Ovary (tissue), 7 donors: ENCODE measurements at regions not wholly inside any gene's neighbourhood (a gene's known extent, or its start where the extent isn't known, plus 50 kb on each side); places are given as distances from the start of the nearest gene placed in this dataset.

Source experiments
- DNase-seq, 5 donors: peaks; one replicate each; pipeline ENCODE4 v3.0.0-alpha.2; 2019 to 2020
- H3K27ac ChIP-seq, 2 donors: fragments of 200-600 bp; one replicate each; pipeline versions ENCODE4 v1.5.1 to v1.8.0; 2019 to 2022
- H3K27me3 ChIP-seq: fragments of 200-600 bp; one replicate; pipeline ENCODE4 v1.8.0; 2022
- H3K36me3 ChIP-seq: fragments of 200-600 bp; sonication (generic); one replicate; pipeline ENCODE4 v1.5.1; 2019
- H3K4me1 ChIP-seq: one replicate; pipeline ENCODE4 v1.8.1; 2013; ENCODE audit warnings: mild to moderate bottlenecking, moderate library complexity; ENCODE audit not compliant: insufficient read depth
- H3K4me3 ChIP-seq: fragments of 200-600 bp; sonication (generic); one replicate; pipeline ENCODE4 v1.5.1; 2017
- H3K9me3 ChIP-seq, 2 donors: fragments of 200-600 bp in 1 of 2; sonication (generic) in 1 of 2; one replicate each; pipeline versions ENCODE4 v1.5.1 to v1.8.1; 2013 to 2019; ENCODE audit warnings: mild to moderate bottlenecking in 1 of 2, moderate library complexity in 1 of 2
- CTCF ChIP-seq, 3 donors: fragments of 450-650 bp in 2 of 3; fragments of 200-600 bp in 1 of 3; IDR thresholded peaks; one replicate each; pipeline versions ENCODE4 v1.5.1 to v1.8.0; 2016 to 2022; ENCODE audit warnings: antibody characterized with exemption in 3 of 3, mild to moderate bottlenecking in 1 of 3
- EP300 ChIP-seq: sonication (generic); formaldehyde crosslinking; IDR thresholded peaks from one replicate; pipeline ENCODE4 v1.6.1; 2017; ENCODE audit warnings: antibody characterized with exemption
- POLR2A ChIP-seq: fragments of 450-650 bp; IDR thresholded peaks from one replicate; pipeline ENCODE4 v1.6.1; 2017; ENCODE audit warnings: antibody characterized with exemption, mild to moderate bottlenecking, moderate library complexity
- WGBS, 3 donors: extraction: QIAGEN DNeasy Blood & Tissue Kit in 1 of 3; methylation state at CpG; one replicate each; pipeline versions ENCODE4 v1.1.5 to v1.1.7; 2013 to 2017; 5-methylcytosine and 5-hydroxymethylcytosine counted together
- intact Hi-C, 4 donors: fragments of 100-400 bp; cut with DNase I; formaldehyde crosslinking; loops; one replicate each; pipeline versions ENCODE4 v1.11.0 to v1.15.1; 2022 to 2023
- donor health status: DM: no; HTN: no; CAD: no; lungs with moderate emphysema.
- donor health status: DM: no; HTN: no; CAD: no.
- donor health status: Bipolar disorder and iron deficiency.
- donor health status: DM: no; HTN: no; CAD: no.
- donor health status: DM: yes; HTN: yes; CAD: no.

GRCh38 chr2:6518361-6518760 lies 347.3 kb downstream of the CMPK2 start:
- H3K9me3 ChIP-seq = no peaks in the 10 kb centered on the region
- intact Hi-C loops = no loop called here
- no peaks in the 10 kb centered on the region for H3K4me1 ChIP-seq
- no peak for DNase-seq
- 44 to 74% (median 62%) methylated on average over 1 of the region's 1 CpG for WGBS, 3 donors
- no peak overlapping the region for H3K27ac ChIP-seq
- H3K4me3 ChIP-seq = no peak overlapping the region
- H3K27me3 ChIP-seq = no peaks in the 10 kb centered on the region
- no peak for TF ChIP-seq CTCF (IDR thresholded peaks at IDR 0.05)
- TF ChIP-seq POLR2A = no peak
- no peak for TF ChIP-seq EP300
- H3K36me3 ChIP-seq = no peaks in the 10 kb centered on the region

- Histone ChIP-seq H3K36me3 (no peaks in the 10 kb centered on the region), H3K4me1 (no peaks in the 10 kb centered on the region), H3K4me3 (no peak overlapping the region), H3K27me3 (no peaks in the 10 kb centered on the region), H3K27ac (no peak overlapping the region), H3K9me3 (no peaks in the 10 kb centered on the region)
- 58 to 69% (median 58%) methylated on average over 9 of the region's 9 CpGs for WGBS, 3 donors
- TF ChIP-seq EP300 = no peak
- TF ChIP-seq POLR2A = no peak
- TF ChIP-seq CTCF (IDR thresholded peaks at IDR 0.05) = no peak
- DNase-seq = no peak
- intact Hi-C loops = no loop called here
Observed at GRCh38 chr2:6523476-6523875, 342.2 kb downstream of the CMPK2 start.

- intact Hi-C loops = no loop called here
- Histone ChIP-seq H3K27me3 (no peaks in the 10 kb centered on the region), H3K36me3 (no peaks in the 10 kb centered on the region), H3K27ac (no peak overlapping the region), H3K4me1 (no peaks in the 10 kb centered on the region), H3K4me3 (no peak overlapping the region), H3K9me3 (no peaks in the 10 kb centered on the region)
- 21 to 26% (median 21%) methylated on average over 13 of the region's 13 CpGs for WGBS, 3 donors
- no peak for TF ChIP-seq EP300
- no peak for TF ChIP-seq POLR2A
- TF ChIP-seq CTCF (IDR thresholded peaks at IDR 0.05) = no peak
- no peak for DNase-seq
Observed at GRCh38 chr2:6524691-6525474, 340.8 kb downstream of the CMPK2 start.

DNA sequence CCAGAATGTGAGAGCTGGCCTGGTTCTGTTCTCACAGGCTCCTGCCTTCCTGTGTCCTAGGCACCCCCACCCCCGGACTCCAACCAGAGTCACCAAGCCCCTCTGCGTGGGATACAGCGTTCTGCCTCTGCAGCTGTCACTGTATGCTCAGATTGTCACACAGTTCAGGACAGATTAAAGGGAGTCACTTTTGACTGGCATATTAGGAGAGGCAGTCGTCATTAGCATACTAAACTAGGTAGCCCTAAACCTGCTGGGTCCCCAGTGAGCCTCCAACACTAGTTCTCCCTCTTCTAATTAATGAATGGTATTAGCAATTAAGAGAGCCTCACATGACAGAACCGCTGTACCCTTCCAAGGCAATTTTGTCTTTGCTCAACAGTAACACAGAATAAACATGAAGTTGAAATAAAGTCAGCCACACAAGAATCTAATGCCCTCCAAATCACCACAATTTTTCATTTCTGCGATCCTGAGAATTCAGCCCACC lies 340.2 kb downstream of the CMPK2 start:
- no peak overlapping the region for H3K27ac ChIP-seq
- 83 to 88% (median 85%) methylated on average over 6 of the region's 6 CpGs for WGBS, 3 donors
- H3K36me3 ChIP-seq = no peaks in the 10 kb centered on the region
- H3K9me3 ChIP-seq = no peaks in the 10 kb centered on the region
- intact Hi-C loops = no loop called here
- no peak overlapping the region for H3K4me3 ChIP-seq
- TF ChIP-seq CTCF (IDR thresholded peaks at IDR 0.05) = no peak
- TF ChIP-seq POLR2A = no peak
- TF ChIP-seq EP300 = no peak
- H3K4me1 ChIP-seq = no peaks in the 10 kb centered on the region
- no peaks in the 10 kb centered on the region for H3K27me3 ChIP-seq
- DNase-seq = no peak
